HG02973 (cell line): ENCODE measurements at regions not wholly inside any gene's neighbourhood (a gene's known extent, or its start where the extent isn't known, plus 50 kb on each side); places are given as distances from the start of the nearest gene placed in this dataset.
"Not testable (repeated sequence)": the region's sequence is repeated elsewhere in the genome, so short reads cannot be mapped to it uniquely, and the experiment has no call there.

Source experiments
- ATAC-seq: cut with Tn5 transposase; IDR thresholded peaks from one replicate; pipeline ENCODE4 v1.9.1; 2021; ENCODE audit warnings: moderate library complexity; ENCODE audit not compliant: unreplicated experiment

DNA sequence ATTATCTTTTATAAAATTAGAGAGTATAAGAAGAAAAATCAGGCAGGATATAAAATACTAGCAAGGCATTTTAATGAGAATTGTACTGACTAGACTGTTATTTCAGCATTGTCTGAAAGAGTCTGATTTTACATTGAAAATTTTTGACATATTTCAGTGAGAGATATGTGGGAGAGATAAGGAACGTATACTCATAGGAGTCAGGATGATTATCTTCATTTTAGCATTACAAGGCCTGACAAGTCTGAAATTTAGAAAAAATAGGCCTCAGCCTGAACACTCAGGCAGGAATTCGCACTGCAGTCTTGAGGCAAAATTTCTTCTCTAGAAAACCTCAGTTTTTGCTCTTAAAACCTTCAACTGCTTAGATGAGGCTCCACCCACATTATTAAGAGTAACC is 386.0 kb downstream of the HGF start:
- no peak for ATAC-seq

DNA sequence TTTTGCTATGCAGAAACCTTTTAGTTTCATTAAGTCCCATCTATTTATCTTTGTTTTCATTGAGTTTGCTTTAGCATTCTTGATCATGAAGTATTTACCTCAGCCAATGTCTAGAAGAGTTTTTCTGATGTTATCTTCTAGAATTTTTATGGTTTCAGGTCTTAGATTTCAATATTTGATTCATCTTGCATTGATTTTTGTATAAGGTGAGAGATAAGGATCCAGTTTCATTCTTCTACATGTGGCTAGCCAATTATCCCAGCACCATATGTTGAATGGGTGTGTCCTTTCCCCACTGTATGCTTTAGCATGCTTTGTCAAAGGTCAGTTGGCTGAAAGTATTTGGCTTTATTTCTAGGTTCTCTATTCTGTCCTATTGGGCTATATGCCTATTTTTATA is 395.2 kb downstream of the HGF start:
- ATAC-seq: not testable (repeated sequence)

DNA sequence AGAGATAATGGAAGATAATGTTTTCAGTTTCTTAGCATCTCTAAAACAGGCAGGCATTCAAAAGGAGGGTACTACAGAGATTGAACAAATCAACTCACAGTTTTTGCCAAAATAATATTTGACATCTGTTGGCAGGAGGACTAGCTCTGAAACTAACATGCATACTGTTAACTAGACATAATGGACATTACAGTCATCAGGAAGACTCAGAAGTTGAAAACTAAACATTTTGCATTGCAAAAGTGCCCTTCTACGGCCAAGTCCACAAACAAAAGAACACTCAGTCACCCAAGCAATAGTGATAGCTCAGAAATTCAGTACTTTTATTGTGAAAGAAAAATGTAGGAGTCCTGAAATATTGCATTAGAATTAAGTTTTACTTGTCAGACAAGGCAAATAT is 399.0 kb downstream of the HGF start:
- ATAC-seq: no peak

DNA sequence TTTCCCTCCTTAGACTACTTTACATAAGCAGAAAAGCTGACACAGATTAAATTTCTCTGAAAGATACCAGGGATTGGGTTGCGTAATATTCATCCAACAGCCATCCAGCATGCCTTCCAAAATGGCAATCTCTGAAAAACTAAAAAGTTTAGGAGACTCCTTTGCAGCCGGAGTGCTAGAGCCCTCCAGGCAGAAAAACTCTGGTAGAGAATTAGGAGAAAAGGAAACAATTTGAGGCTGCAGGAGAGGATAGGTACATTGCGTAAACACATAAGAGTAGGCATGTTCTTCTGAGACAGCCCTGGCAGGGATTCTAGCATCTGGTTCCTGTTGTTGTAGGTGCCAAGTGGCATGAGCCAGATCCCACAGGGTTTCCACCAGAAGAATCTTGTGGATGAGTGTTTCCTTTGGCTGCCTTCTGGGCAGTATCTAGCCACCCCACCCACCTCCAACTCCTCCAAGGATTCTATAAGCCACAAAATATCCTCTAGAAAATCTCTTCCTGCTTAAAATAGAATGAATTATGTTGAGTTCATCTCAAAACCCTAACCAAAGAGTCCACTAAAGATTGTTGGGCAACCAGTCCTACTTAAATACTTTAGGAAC is 402.4 kb downstream of the HGF start:
- ATAC-seq: no peak

DNA sequence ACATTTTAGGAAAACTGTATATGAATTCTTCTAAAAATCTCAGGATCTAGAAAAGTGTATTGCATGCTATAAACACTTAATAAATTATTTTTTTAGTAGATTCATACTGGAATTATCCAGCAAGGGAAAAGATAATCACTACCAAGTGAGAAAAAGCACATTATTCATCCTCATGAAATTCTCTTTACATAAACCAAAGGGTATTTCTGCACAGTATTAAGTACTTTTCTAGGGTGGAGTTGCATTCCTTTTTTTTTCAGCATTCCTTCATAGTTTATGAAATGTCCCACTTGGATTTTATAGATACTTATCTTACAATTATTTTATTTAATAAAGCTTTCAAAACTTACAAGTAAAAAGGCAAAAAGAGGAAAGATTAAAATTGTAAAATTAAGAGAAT is 403.3 kb downstream of the HGF start:
- ATAC-seq: no peak

DNA sequence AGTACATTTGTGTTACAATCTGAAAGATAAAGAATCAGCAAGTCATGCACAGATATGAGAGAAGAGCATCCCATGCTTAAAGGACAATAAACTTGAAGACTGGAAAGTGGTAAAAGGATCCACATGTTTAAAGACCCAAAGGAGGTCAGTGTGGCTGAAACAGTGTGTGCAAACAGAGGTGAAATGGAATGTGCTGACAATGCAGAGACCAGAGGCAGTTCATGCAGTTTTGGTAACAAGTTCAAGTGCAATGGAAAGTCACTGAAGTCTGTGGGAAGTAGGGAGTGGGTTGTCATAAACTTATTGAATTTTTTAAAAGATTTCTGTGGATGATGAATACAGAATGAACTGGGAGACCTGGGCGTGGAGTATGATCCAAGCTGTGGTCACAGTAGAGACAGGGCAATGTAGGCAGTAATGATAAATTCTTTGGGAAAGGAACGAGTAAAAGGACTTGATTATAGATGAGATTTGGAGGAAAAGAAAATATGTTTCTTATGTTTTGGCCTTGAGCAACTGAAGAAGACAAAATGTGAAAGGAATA is 408.0 kb downstream of the HGF start:
- ATAC-seq: no peak

DNA sequence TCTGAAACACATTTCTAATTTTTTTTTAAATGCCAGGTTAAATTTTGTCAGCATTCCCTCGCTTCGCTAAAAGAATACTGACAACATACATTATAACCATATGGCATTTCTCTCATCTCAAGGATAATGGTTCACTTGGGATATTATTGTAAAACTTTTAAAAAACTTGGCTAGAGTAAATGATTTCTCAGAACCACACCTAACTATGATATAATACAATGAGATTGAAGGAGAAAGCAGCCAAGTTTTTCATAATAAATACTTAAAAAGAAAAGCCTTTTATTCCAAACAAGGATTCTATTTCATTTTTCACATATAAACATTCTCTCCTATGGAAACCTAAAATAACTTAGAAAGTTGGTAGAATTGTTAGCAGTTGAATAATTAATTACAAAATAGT is 413.9 kb downstream of the HGF start:
- ATAC-seq: no peak

DNA sequence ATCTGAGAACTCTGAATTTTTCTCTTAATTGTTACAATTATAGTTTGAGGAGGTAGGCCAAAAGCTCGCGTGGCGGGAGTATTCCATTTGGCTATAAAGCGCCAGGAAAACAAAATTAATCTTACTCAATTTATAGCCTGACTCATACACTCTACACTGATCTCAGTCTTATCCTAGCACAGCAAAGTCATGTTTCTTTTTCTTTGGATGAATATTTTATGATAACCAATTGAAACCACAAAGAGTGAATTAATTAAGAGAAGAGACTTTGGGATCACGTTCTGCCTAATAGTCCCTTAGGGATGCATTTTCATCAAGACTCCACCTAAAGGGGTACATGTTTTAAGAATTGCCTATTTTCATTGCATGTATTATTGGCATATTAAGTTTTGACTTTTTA is 420.8 kb downstream of the HGF start:
- no peak for ATAC-seq

DNA sequence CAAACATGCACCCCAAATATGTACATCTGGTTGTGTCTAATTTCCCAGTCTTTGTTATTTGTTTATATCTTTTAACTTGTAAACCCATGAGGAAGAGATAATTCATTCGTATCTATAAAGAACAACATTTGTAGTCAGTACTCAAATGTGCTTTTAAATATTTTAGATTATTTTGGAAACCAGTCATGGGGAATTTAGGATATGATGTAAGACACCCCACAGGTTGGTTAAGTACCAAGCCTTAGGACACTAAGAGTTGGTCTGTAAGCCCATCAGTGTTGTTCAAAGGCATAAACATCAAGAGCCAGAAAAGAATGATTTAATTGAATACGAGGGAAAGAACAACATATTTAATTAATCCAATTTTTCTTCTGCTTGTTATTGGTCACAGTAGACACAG is 421.1 kb upstream of the SEMA3C start:
- ATAC-seq: no peak

DNA sequence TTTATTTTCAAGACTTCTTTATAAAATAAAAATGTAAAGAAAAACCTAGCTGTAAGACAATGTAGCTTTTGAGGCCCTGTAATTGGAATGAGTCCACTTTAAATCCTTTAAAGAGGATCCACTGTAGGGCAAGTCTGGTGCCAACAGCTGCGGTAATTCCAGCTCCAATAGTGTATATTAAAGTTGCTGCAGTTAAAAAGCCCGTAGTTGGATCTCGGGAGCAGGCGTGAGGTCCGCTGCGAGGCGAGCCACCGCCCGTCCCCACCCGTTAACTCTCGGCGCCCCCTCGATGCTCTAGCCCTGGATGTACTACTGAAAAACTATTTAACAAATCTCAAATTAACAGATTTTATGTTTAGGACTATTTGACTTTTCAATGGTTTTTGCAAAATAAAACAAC is 414.7 kb upstream of the SEMA3C start:
- ATAC-seq: no peak

DNA sequence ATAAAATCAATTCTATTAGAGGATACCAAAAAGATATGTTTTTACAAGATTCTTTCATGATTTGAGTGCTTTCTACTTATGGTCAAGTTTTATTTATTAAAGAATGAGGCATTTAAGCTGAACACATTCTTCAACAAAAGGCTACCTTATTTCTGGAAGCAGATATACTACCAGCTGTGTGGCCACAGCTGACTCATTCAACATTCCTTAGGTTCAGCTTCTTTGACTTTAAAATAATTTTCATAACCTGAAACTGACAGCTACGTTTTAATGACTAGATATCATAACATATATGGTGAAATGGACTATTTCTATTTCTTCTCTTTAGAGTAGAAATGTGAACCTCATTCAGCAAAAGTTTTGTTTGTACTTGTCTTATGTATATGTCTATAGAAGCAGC is 414.2 kb upstream of the SEMA3C start:
- ATAC-seq: no peak

DNA sequence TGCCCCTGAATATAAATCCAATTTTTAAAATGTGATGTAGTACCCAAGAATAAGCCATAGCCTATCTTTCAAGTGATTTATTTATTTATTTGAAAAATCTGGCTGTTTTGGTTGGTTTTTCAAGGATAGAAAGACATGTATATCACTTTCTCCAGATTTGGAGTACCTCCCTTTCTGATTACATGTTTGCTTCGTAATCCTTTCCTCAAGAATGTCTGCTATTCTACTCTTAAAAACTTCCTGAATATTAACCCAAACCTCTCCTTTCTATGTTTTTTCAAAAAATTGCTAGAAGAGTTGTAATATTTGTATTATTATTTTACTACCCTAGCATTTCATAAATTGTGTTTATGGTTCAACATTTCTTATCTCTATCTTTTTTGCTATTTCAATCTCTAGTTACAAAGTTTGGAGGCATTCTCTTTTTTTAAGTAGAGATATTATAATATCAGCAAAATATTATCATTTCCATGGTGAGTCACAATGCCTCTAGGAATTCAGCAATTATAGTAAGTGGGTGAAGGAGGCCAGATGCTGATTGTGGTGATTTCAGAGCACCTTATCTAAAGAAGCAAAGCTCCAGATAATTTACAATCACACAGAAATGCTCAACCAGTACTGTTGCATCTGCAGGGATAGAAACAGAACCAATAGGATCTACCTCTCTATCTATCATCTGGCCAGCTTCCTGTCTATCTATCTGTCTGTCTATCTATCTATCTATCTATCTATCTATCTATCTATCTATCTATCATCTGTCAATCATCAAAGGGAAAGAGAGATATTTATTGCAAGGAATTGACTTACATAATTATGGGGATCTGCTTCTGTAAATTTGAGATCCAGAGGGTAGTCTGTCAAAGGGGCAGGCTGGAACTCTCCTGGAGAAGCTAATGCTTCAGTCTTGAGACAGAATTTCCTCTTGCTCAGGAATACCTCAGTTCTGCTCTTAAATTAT is 412.5 kb upstream of the SEMA3C start:
- no peak for ATAC-seq

DNA sequence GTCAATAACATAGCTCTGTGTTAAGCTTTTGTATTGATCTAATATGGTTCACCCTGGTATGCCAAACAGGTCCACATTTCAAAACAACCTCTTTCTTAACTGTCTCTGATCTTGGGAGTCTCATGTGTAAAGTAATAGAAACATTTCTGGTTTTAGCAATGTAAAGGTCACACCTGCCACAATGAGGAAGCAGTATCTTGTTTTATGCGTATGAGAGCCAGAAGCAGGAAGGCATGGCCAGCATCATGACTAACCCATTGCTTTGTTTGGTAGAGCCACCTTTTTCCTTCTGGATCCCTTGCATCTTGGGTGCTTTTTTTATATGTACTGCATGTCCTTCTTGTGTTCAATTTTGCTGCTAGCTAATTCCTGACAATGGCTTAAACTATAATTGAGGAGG is 411.3 kb upstream of the SEMA3C start:
- ATAC-seq: no peak

DNA sequence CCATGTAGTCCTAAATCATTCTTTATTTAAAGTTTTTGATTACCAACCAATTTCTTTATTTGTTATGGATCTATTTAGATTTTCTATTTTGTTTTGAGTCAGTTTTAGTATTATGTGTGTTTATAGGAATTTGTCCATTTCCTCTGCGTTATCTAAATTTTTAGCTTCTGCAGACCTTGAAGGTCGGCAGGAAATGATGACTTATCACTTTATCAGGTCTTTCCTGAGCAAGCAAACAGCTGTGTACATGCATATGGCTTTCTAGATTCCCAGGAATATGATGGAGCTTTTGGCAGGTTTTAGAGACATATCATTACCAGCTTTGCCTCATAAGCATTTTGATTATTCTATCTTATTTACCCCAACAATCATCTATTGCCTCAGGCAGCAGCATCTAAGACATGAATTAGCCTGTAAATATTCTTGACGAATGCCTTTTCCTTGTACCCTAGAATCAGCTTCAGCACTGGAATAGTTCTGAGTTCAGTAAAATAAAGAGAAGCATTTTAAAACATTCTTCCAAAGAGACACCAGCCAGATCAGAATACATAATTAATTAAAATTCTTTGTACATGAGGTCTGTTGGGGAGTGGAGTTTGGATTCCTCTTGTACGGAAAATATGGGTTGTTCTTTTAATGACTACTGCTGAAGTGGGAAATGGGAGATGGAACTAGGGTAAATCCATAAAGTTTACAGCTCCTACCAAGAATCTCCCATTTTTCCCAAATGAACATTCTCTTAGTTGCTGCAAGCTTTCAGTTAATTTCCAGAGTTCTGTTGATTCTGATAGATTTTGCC is 408.8 kb upstream of the SEMA3C start:
- no peak for ATAC-seq

DNA sequence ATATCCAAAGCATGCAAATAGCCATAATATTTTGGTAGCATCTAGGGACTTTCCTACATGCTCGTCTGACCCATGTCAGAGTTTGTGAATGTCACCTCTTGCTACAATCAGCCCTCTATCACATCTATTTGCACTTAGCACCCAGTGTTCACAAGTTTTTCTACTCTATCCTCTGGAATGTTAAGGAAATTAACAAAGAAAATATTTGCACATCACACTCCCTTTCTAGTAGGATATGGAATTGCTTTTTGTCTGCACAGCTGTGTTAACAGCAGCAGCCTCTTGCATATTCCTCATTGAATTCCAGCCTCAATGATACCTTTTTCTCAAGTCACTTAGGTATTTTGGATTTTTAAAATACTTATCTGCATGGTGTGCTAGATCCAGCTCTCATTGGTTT is 403.1 kb upstream of the SEMA3C start:
- no peak for ATAC-seq

DNA sequence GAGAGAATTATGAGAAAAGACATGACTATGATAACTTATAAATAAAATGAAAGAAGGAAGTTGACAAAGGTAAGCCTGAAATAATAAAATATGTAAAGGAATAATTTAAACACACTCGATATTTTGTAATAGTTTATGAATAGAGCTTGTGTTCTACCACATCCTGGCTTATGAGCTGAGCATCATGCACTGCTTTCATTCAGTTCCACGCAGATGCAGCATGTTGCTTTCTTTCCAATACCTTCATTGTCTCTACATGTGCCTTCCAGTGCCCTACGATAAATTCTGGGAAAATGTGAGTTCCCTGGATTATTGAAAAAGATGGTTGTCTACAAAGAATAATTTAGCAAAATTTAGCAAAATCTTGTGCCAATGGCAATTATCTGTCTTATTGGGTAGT is 398.9 kb upstream of the SEMA3C start:
- ATAC-seq: no peak

DNA sequence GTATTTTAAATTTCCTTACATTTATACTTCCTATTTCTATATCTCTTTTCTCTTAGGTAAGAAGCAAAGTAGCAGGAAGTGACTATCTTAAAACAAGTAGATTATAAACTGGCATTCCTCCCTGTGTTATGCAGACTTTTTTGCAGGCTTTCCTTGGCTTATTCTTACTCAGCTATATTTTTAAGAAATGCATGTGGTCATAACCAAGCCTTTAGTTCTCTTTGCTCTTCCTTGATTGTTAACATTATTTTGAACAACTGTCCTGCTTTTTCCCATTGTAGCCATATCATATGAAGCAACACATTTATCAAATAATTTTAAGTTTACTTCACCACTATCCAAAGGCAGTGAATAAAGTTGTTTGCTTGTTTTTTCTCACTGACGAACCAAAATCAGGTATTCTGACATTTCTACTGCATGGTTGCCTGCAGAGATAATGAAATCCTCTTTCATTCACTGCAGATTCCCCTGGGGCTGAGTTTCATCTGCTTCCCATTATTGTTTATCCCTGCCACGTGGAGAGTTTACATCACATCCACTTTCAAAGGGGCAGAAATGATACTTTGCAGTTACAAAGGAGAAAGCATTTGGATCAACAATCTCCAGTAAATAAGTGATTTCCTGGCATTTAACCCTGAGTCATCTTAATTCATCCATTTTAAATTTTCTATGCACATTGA is 389.9 kb upstream of the SEMA3C start:
- no peak for ATAC-seq

DNA sequence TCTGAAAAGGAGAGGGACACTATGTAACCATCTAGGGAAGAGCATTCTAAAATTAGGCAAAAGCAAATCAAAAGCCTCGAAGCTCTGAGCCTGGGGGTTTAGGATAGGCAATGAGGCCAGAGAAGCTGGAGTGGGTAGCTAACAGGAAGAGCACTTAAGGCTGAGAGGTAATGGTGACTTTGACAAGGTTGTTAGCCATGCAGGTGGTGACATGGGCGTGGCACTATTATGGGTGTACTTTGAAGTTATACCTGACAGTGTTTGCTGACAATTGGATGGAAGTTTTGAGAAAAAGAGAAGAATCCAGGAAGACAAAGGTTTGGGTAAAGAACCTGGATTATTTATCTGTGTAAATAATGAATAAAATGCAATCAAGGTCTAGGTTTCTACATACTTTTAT is 383.0 kb upstream of the SEMA3C start:
- no peak for ATAC-seq

DNA sequence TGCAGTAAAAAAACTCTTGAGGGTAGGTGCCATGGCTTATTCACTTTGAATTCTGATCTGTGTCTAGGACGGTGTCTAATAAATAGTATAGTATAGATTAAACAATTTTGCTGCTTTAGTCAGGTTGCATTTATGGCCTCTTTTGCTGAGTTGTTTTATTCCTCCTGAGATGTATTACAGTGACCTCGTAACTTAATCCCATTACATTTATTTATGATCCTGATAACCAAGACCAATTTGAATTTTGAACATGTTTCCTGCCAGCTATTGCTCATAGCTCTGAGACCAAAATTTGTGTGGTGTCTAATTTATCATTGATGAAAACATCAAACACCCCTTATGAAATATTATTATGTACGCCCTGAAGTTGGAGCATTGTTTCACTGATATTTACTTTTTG is 381.9 kb upstream of the SEMA3C start:
- ATAC-seq: no peak

DNA sequence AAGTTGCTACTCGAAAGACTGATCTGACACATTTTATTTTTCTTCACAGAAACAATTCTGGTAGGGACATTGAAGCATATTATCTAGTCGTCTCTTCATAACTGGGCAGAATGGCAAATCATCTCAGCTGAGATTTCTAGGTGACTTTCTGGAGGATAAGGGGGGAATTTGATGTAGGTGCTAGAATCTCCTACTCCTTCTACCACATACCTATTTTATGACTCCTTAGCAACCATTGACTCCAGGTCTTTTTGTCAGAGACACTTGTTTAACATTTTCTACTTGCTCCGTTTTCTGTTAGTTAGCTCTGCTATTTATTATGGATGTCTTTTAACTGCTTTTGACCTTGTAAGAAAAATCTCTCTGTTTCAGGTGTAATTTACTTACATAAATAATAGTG is 380.9 kb upstream of the SEMA3C start:
- no peak for ATAC-seq
